ENCODE measurements at regions not wholly inside any gene's neighbourhood (a gene's known extent, or its start where the extent isn't known, plus 50 kb on each side); places are given as distances from the start of the nearest gene placed in this dataset.
A peak's percentile ranks its signal among the peaks of the same experiment; 100 is the strongest.
"Not testable (repeated sequence)": the region's sequence is repeated elsewhere in the genome, so short reads cannot be mapped to it uniquely, and the experiment has no call there.

DNA sequence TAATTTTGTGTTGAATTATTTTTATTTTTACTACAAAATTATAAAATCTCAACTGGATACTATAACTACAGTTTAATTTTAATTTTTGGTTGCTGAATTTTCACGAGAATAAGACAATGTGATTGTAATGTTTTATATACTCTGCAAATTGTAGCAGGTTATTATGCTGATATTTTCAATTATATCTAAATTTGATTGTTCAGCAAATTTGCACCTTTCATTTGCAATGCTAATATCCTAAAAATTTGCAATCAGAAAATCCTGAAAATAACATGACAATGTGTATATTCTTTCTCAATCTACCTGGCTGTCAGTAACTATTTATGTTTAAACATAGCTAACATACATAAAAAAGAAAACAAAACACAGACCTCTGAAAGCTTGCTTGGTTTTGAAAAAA is 932.2 kb upstream of the LRFN5 start:
- no peaks in the 10 kb centered on the region for H3K9me3 ChIP-seq (ENCODE audit: severe bottlenecking)
- no peak overlapping the region for H3K4me3 ChIP-seq (ENCODE audit: low read depth, low read length)
- DNase-seq: no peak
- H3K36me3 ChIP-seq: no peaks in the 10 kb centered on the region
- H3K27ac ChIP-seq: no peak overlapping the region
- peaks cover 11% of the 10 kb centered on the region for H3K27me3 ChIP-seq (ENCODE audit: insufficient read depth, low read depth, severe bottlenecking)
- TF ChIP-seq, protein P1, sequence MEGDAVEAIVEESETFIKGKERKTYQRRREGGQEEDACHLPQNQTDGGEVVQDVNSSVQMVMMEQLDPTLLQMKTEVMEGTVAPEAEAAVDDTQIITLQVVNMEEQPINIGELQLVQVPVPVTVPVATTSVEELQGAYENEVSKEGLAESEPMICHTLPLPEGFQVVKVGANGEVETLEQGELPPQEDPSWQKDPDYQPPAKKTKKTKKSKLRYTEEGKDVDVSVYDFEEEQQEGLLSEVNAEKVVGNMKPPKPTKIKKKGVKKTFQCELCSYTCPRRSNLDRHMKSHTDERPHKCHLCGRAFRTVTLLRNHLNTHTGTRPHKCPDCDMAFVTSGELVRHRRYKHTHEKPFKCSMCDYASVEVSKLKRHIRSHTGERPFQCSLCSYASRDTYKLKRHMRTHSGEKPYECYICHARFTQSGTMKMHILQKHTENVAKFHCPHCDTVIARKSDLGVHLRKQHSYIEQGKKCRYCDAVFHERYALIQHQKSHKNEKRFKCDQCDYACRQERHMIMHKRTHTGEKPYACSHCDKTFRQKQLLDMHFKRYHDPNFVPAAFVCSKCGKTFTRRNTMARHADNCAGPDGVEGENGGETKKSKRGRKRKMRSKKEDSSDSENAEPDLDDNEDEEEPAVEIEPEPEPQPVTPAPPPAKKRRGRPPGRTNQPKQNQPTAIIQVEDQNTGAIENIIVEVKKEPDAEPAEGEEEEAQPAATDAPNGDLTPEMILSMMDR (IDR thresholded peaks at IDR 0.05; ENCODE audit: low read depth, low read length): no peak

DNA sequence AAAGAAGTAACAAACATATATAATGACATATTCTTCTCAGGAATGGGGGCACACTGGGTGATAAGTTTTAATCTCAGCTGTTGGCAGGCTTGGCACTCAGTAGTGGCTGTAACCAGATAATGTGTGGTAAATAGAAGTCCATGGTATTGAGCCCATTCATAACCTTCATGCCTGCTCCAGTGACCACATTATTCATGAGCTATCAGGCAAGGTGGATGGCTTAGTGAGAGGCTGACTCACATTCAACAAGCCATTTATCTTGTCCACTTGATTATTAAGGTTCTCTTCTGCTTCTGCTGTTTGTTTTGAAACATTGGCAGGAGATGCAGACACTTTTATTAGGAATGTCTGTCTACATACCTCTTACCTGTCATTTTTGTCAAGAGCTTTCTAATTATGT is 950.4 kb upstream of the LRFN5 start:
- Histone ChIP-seq H3K27me3 (ENCODE audit: insufficient read depth, low read depth, severe bottlenecking) (peaks cover 12% of the 10 kb centered on the region), H3K27ac (no peak overlapping the region), H3K9me3 (ENCODE audit: severe bottlenecking) (no peaks in the 10 kb centered on the region), H3K4me3 (ENCODE audit: low read depth, low read length) (no peak overlapping the region), H3K36me3 (no peaks in the 10 kb centered on the region)
- DNase-seq: no peak
- TF ChIP-seq, protein P1 (IDR thresholded peaks at IDR 0.05; ENCODE audit: low read depth, low read length): no peak

DNA sequence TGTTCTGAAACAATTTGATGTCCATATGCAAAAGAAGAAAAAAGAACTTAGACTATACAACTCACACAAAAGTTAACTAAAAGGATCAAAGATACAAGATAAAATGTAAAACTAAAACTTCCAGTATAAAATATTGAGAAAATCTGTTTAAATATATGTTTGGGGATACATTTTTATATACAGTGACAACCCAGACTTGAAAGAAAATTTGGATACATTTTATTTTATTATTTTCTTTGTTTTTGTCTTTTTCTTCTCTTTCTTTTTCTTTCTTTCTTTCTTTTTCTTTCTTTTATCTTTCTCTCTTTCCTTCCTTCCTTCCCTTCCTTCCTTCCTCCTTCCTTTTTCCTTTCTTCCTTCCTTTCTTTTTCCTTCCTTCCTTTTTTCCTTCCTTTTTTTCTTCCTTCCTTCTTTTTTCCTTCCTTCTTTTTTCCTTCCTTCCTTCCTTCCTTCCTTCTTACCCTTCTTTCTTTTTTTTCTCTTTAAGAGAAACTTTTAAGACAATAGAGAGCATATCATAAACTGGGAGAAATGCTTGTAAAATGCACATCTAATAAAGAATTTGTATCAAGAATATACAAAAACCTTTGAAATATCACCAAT is 954.5 kb upstream of the LRFN5 start:
- DNase-seq: no peak
- TF ChIP-seq, protein P1 (IDR thresholded peaks at IDR 0.05; ENCODE audit: low read depth, low read length): no peak

DNA sequence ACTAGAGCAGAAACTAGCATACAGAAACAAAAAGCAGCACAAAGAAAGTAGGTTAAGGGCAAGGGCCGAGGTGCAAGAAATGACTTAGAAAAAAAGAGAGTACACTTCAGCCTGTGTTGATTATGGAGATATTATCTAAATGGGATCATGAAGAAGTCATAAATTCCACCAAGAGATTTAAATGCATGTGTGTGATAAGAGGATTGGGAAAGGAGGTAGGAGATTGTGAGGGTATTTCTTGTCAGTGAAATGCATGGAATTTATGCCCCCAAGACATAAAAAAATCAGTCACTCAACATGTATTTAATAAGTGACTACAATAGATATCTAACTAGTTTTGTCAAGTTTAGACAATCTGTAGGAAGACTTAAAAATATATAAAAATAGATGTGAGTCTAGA is 976.2 kb upstream of the LRFN5 start:
- H3K4me3 ChIP-seq (ENCODE audit: low read depth, low read length): no peak overlapping the region
- peaks cover 27% of the 10 kb centered on the region for H3K27me3 ChIP-seq (ENCODE audit: insufficient read depth, low read depth, severe bottlenecking)
- H3K9me3 ChIP-seq (ENCODE audit: severe bottlenecking): no peaks in the 10 kb centered on the region
- no peaks in the 10 kb centered on the region for H3K36me3 ChIP-seq
- DNase-seq: no peak
- TF ChIP-seq, protein P1 (IDR thresholded peaks at IDR 0.05; ENCODE audit: low read depth, low read length): no peak
- no peak overlapping the region for H3K27ac ChIP-seq

More for the DNA sequence above, 954.5 kb upstream of the LRFN5 start:
- Histone ChIP-seq H3K4me3 (ENCODE audit: low read depth, low read length) (no peak overlapping the region), H3K36me3 (no peaks in the 10 kb centered on the region), H3K27ac (no peak overlapping the region), H3K27me3 (ENCODE audit: insufficient read depth, low read depth, severe bottlenecking) (peaks cover 6% of the 10 kb centered on the region), H3K9me3 (ENCODE audit: severe bottlenecking) (no peaks in the 10 kb centered on the region)

DNA sequence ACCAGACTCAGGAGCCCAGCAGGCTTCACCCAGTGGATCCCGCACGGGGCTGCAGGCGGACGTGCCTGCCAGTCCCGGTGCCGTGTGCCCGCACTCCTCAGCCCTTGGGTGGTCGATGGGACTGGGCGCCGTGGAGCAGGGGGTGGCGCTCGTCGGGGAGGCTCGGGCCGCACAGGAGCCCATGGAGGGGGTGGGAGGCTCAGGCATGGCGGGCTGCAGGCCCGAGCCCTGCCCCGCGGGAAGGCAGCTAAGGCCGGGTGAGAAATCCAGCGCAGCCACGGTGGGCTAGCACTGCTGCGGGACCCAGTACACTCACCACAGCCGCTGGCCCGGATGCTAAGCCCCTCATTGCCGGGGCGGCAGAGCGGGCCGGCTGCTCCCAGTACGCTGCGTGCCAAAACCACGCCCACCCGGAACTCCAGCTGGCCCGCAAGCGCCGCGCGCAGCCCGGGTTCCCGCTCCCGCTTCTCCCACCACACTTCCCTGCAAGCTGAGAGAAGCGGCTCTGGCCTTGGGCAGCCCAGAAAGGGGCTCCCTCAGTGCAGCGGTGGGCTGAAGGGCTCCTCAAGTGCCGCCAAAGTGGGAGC is 977.0 kb upstream of the LRFN5 start:
- peak overlapping the region; percentile 33 for H3K4me3 ChIP-seq (ENCODE audit: low read depth, low read length)
- H3K27me3 ChIP-seq (ENCODE audit: insufficient read depth, low read depth, severe bottlenecking): peaks cover 30% of the 10 kb centered on the region
- not testable (repeated sequence) for H3K36me3 ChIP-seq; H3K9me3 ChIP-seq (ENCODE audit: severe bottlenecking); H3K27ac ChIP-seq
- DNase-seq: peak; percentile 44

DNA sequence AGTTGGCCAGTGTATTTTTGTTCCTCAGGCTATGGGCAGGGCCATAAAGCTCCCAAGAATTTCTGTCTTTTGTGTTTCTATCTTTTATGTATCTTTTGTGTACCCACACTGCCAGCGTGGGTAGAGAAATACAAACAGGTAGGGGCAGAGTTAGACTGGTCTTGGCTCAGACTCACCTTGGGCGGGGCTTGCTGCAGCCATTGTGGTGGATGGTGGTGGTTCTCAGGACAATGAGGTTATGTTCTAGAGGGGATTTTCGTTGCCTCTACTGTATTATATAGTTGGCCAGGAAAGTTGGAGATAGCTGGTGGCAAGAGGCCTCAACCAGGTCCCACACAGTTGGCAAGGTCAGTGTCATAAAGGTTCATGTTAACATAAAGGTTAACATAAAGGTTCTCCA is 977.5 kb upstream of the LRFN5 start:
- H3K27me3 ChIP-seq (ENCODE audit: insufficient read depth, low read depth, severe bottlenecking): peaks cover 26% of the 10 kb centered on the region
- no peak for DNase-seq
- H3K9me3 ChIP-seq (ENCODE audit: severe bottlenecking): no peaks in the 10 kb centered on the region
- TF ChIP-seq, protein P1 (IDR thresholded peaks at IDR 0.05; ENCODE audit: low read depth, low read length): no peak
- no peak overlapping the region for H3K27ac ChIP-seq
- H3K36me3 ChIP-seq: no peaks in the 10 kb centered on the region
- no peak overlapping the region for H3K4me3 ChIP-seq (ENCODE audit: low read depth, low read length)

All from WERI-Rb-1 (cell line).